ENCODE measurements at regions not wholly inside any gene's neighbourhood (a gene's known extent, or its start where the extent isn't known, plus 50 kb on each side); places are given as distances from the start of the nearest gene placed in this dataset.

GRCh38 chr1:91170571-91170970 lies 148.7 kb upstream of the ZNF644 start:
- H3K23me2 ChIP-seq (ENCODE audit: low read depth, low read length), result no peaks in the 10 kb centered on the region
- H3K4ac ChIP-seq (replicated peaks; ENCODE audit: insufficient read length, low read depth, low read length), result no peak overlapping the region
- no peak overlapping the region for H4K8ac ChIP-seq (ENCODE audit: extremely low read depth, insufficient read depth, low read length)
- no peak overlapping the region for H3K18ac ChIP-seq (ENCODE audit: extremely low read depth, low read length)
- no peaks in the 10 kb centered on the region for H3K79me2 ChIP-seq (ENCODE audit: control insufficient read depth in 1 of 2, insufficient read depth in 2 of 2, low read length in 2 of 2)
- H2BK5ac ChIP-seq (ENCODE audit: low read depth, low read length), result no peak overlapping the region
- DNase-seq (ENCODE audit: low read depth in 1 of 2, low spot score in 2 of 2) (no peak), FAIRE-seq (no peak)
- no peak overlapping the region for H3K23ac ChIP-seq (ENCODE audit: insufficient read length)
- H4K91ac ChIP-seq (replicated peaks; ENCODE audit: insufficient read length, low read length), result no peak overlapping the region
- H4K20me1 ChIP-seq (replicated peaks in 1 of 2; ENCODE audit: control insufficient read depth in 1 of 2, insufficient read depth in 2 of 2, low read length in 2 of 2), result no peaks in the 10 kb centered on the region
- no peak overlapping the region for H3K4me3 ChIP-seq (ENCODE audit: extremely low read depth in 1 of 4, insufficient read depth in 2 of 4, low read depth in 3 of 4, low read length in 4 of 4)
- H3K14ac ChIP-seq (ENCODE audit: insufficient read length), result no peak overlapping the region
- no peak overlapping the region for H3K27ac ChIP-seq (ENCODE audit: low read depth, low read length)
- H3K56ac ChIP-seq (replicated peaks; ENCODE audit: insufficient read length, low read depth, low read length), result no peak overlapping the region
- H2BK120ac ChIP-seq (replicated peaks; ENCODE audit: low read depth, low read length), result no peak overlapping the region
- H2BK15ac ChIP-seq (ENCODE audit: low read length), result no peak overlapping the region
- no peak overlapping the region for H2BK12ac ChIP-seq (ENCODE audit: low read depth, low read length)
- no peak overlapping the region for H2AFZ ChIP-seq (ENCODE audit: low read length)
- H3K36me3 ChIP-seq (ENCODE audit: control insufficient read depth in 2 of 4, insufficient read depth in 4 of 4, low read length in 3 of 4), result no peaks in the 10 kb centered on the region
- no peak overlapping the region for H4K5ac ChIP-seq (ENCODE audit: insufficient read length, low read depth, low read length)
- H3K27me3 ChIP-seq (replicated peaks in 1 of 4; ENCODE audit: control insufficient read depth in 3 of 4, extremely low read depth in 1 of 4, insufficient read depth in 3 of 4, low read length in 3 of 4), result no peaks in the 10 kb centered on the region
- H3K4me2 ChIP-seq (ENCODE audit: insufficient read depth in 1 of 2, low read depth in 2 of 2, low read length in 2 of 2), result no peak overlapping the region
- ChIA-PET POLR2A (ENCODE audit: partially characterized antibody) (no interaction called here), CTCF (ENCODE audit: partially characterized antibody) (interaction anchor here (0.9 to 7.8 kb wide), 4 partner anchors 29 to 447 kb away, joined by 3 to 56 read pairs (median 4); no protein-coding TSS in a partner anchor)
- 0 out of 7 replicates have a peak, but pooled peaks cover 0 to 3% (median under 1%) of the 10 kb centered on the region in 4 experiments for H3K4me1 ChIP-seq (replicated peaks in 1 of 4; ENCODE audit: control insufficient read depth in 3 of 4, insufficient read depth in 4 of 4, low read length in 3 of 4)
- 100% methylated on average over 4 of the region's 4 CpGs; no CpG with 5 or more reads in 1 of the 2 experiments for WGBS, 2 experiments (ENCODE audit: extremely low coverage in 1 of 2, insufficient coverage in 1 of 2, insufficient read length in 1 of 2, insufficient replicate concordance in 2 of 2, low coverage in 1 of 2, low lambda C conversion rate in 2 of 2, missing lambda C conversion rate in 1 of 2)
- no peak overlapping the region for H3K9ac ChIP-seq (replicated peaks in 1 of 4; ENCODE audit: extremely low read depth in 1 of 4, low read depth in 3 of 4, low read length in 3 of 4)
- H2BK20ac ChIP-seq (ENCODE audit: low read length), result no peak overlapping the region
- no peak overlapping the region for H2AK5ac ChIP-seq (ENCODE audit: low read depth, low read length)
- no peaks in the 10 kb centered on the region for H3K9me3 ChIP-seq (ENCODE audit: insufficient read depth in 2 of 2, low read depth in 1 of 2, low read length in 1 of 2)
- H3K79me1 ChIP-seq (ENCODE audit: low read depth, low read length), result no peaks in the 10 kb centered on the region
- TF ChIP-seq SIRT6 (IDR thresholded peaks at IDR 0.05; ENCODE audit: low read length) (no peak), USF2 (IDR thresholded peaks at IDR 0.05; ENCODE audit: low read length) (no peak), NANOG (IDR thresholded peaks at IDR 0.05; ENCODE audit: insufficient read depth, low read depth, low read length, poor library complexity, severe bottlenecking) (no peak), RAD21 (IDR thresholded peaks at IDR 0.05 in 1 of 2, conservative IDR thresholded peaks at IDR 0.05 in 1 of 2; ENCODE audit: low read depth in 2 of 2, low read length in 2 of 2) (no peak), SIX5 (IDR thresholded peaks at IDR 0.05; ENCODE audit: low read depth, low read length) (no peak), SAP30 (IDR thresholded peaks at IDR 0.05; ENCODE audit: insufficient read depth, insufficient replicate concordance, low read length) (no peak), CHD1 (IDR thresholded peaks at IDR 0.05; ENCODE audit: low read depth, low read length) (no peak)

Measured in H1 (cell line).